GM21723 (cell line): ENCODE measurements at regions not wholly inside any gene's neighbourhood (a gene's known extent, or its start where the extent isn't known, plus 50 kb on each side); places are given as distances from the start of the nearest gene placed in this dataset.

Experiments used
- ATAC-seq: cut with Tn5 transposase; IDR thresholded peaks from one replicate; pipeline ENCODE4 v1.9.1; 2021; ENCODE audit warnings: mild to moderate bottlenecking, moderate library complexity; ENCODE audit not compliant: unreplicated experiment

GRCh38 chr7:82567356-82567755 is 123.8 kb upstream of the CACNA2D1 start:
- ATAC-seq, result no peak

DNA sequence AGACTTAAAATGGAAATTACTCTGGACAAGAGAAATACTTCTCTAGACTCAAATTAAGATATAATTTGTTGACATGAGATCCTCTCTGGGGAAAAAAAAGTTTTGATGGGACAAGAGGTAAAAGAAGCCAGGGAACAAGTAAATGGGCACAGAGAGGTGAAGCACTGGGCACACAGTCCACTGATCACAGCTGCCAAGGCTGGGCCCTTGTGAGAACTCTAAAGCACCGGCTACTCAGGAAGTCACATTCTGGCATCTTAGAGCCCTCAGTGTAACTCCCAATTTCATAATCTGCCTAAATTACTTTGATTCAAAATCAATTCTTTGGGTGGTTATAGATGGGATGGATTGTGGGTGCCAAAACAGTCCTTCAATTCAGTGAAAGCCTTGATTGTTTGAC is 123.2 kb upstream of the CACNA2D1 start:
- ATAC-seq, result no peak

- ATAC-seq, result no peak
Measured at GRCh38 chr7:82562716-82563404, 119.3 kb upstream of the CACNA2D1 start.

GRCh38 chr7:82559193-82559805 is 115.7 kb upstream of the CACNA2D1 start:
- peak; percentile 61 for ATAC-seq

- ATAC-seq, result no peak
Measured at GRCh38 chr7:82549616-82550285, 106.2 kb upstream of the CACNA2D1 start.

GRCh38 chr7:82548141-82548688 is 104.6 kb upstream of the CACNA2D1 start:
- no peak for ATAC-seq

DNA sequence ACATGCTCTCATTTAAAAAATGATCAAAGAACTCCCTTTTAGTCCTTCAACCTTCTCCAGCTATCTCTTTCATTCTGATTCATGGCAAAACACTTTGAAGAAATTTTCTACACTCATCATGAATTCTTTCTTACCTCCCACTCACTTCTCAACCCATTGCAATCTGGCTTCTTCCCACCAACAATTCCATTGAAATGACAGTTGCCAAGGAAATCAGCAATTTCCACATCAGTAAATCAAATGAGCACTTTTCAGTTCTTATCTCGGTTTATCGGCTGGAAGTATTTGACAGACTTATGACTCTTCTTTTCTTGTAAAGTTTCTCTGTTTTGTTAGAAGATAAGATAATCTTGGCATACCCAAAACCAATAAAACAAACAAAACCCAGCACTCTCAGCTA is 99.1 kb upstream of the CACNA2D1 start:
- no peak for ATAC-seq

- no peak for ATAC-seq
Measured at GRCh38 chr7:82539969-82540368, 96.4 kb upstream of the CACNA2D1 start.

DNA sequence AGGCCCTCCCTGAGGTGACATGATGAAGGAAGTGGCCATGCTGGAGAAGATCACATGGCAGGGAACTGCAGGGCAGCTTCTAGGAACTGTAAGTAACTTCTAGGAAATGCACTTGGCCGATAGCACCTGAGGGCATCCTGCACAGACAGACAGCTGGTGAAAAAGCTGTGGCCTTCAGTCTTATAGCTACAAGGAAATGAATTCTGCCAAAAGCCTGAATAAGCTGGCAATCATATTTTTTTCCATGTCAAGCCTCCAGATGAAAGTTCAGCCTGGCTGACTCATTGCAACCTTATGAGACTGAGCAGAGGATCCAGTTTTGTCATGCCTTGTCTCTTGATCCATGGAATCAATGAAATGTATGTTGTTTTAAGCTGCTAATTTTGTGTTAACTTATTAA is 91.1 kb upstream of the CACNA2D1 start:
- ATAC-seq, result no peak

DNA sequence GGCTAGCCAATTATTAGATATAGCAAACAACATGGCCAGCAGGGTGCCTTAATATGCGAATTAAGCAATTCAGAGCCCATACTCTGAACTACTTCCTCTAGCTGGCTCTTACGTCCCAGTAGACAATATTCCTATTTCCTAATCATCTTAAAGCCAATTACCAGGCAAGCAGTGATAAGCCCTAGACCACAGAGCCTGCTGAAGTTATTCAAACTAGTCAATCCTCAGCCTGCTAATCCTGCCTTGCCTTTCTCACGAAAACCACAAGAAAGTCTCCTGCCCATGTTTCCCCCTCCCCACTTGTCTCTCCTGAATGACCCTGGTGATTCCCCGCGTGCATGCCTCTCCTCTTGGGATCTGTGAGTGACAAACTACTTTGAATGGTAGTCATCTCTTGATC is 86.8 kb upstream of the CACNA2D1 start:
- ATAC-seq, result no peak

GRCh38 chr7:82528577-82529310 is 85.2 kb upstream of the CACNA2D1 start:
- no peak for ATAC-seq

DNA sequence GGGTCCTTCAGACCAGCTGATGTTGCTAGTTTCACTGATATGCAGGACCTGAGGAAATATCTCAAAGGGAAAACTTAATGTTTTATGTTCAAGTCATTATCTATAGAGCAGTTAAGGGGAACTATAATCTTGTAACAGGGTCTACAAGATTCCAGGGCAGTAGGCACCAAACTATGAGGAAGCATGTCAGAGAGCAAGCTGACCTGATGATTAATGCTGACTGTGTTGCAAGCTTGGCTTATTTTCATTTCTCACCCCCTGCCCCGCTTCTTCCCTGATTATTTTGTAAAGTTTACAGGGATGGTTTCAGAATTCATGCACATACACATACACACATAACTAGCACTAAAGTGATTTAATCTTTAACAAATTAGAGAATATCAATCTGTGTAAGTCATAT is 84.3 kb upstream of the CACNA2D1 start:
- no peak for ATAC-seq

GRCh38 chr7:82521906-82522445 is 78.4 kb upstream of the CACNA2D1 start:
- ATAC-seq, result no peak

DNA sequence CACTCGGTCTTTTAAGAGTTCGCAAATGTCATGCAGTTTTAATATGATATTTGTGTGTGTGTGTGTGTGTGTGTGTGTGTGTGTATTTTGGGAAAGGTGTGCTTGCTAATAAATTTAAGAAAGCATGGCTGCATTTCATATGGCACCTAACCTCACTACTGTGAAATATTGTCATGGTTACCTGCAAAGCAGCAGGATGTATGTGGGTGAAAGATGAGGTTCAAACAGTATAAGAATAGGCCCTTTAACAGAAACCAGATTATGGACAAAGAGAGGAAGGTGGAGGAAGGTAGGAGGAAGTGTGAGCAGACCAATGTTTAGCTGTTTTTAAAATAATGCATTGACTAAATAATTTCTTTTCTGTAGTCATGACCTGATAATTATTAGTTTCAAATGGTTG is 73.5 kb upstream of the CACNA2D1 start:
- ATAC-seq, result no peak

DNA sequence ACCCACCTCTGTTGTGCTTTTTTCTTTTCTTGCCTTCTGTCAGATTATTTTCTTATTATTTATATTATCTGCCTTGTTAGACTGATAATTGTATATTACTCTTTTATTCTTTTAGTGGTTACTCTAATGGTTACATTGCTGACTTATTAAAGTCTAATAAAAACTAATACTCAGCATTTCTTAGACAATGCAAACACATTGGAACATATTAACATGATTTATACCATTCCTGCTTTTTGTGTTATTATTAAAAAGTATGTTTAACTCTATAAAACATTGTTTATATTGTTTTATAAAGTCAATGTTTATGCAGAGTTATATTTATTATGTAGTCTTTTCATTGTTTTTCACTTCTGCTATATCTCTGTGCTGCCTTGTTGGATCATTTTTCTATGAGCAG is 68.0 kb upstream of the CACNA2D1 start:
- ATAC-seq, result no peak

GRCh38 chr7:82507976-82508677 is 64.5 kb upstream of the CACNA2D1 start:
- no peak for ATAC-seq

- ATAC-seq, result no peak
Measured at GRCh38 chr7:82507365-82507975, 63.9 kb upstream of the CACNA2D1 start.

- ATAC-seq, result no peak
Measured at GRCh38 chr7:82506702-82507101, 63.1 kb upstream of the CACNA2D1 start.

DNA sequence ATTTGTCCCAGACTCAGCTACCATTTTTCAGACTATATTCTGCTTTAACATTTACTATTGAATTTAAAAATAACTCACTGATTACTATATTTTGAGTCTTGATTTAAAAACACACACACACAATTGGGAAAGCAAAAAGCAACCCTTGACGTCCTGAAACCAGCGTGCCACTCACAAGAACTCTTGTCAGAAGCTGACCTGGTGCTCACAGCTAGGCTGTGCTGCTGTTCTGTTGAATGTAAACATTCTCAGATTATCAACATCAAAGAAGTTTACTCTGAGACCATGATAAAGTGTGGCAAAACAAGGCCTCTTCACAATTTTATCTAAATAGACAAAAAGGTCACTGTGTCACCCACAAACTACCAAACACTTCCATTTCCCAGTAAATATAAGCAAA is 62.6 kb upstream of the CACNA2D1 start:
- no peak for ATAC-seq

DNA sequence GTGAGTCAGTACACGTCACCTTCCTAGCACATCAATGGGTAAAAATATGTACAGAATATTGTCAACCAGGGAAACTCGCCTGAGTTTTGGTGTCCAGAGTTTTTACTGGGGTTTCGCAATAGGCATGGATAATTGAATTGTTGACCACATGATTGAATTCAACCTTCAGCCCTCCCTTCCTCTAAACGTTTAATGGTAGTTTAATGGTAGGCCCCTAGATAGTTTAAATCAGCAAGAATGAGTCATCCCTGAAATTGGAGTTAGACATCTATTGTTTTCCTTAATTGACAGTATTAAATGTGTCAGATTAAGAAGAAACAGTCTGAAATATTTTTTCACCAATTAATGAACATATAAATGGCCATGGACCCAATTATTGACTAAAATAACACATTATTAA is 57.8 kb upstream of the CACNA2D1 start:
- ATAC-seq, result no peak
